Dermis microvascular lymphatic vessel endothelial cell (primary cell): ENCODE measurements at regions not wholly inside any gene's neighbourhood (a gene's known extent, or its start where the extent isn't known, plus 50 kb on each side); places are given as distances from the start of the nearest gene placed in this dataset.

Experiments
- DNase-seq, 2 donors: peaks; one replicate each; pipeline versions ENCODE4 v3.0.0 to v3.0.0-alpha.2; 2010; ENCODE audit warnings: low read depth in 2 of 2

DNA sequence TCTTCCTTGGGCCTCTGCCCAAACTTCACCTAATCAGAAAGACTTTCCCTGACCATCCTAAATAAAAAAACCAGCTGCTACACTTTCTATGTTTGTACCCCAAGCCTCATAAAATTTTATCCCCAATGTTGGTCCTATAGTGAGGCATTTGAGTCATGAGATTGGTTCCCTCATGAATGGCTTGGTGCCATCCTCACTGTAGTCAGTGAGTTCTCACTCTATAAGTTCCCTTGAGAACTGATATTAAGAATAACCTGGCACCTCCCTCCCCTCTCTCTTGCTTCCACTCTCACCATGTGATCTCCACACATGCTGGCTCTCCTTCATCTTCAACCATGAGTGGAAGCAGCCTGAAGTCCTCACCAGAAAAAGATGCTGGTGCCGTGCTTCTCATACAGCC, 316.9 kb upstream of the PRDM1 start:
- no peak for DNase-seq

- no peak for DNase-seq
These were observed 318.6 kb upstream of the PRDM1 start for GRCh38 chr6:105767541-105767940.

DNA sequence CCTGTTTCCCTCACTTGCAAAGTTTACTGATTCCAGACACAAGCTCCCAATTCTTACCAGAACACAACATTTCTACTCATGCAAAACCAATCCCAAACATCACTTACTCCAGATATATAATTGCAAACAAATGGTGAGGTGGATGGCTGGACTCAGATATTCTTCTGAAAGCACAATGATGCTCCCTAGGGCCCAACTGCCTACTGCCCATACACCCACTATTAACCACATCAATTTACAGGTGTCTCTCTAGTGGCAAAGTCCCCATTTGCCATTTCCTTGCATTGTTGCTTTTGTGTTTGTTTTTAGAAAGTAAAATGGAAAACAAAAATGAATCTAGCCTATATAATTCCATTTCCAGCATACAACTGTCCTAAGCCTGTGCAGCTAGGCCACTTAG, 320.9 kb upstream of the PRDM1 start:
- no peak for DNase-seq

GRCh38 chr6:105764315-105764714, 321.8 kb upstream of the PRDM1 start:
- no peak for DNase-seq

DNA sequence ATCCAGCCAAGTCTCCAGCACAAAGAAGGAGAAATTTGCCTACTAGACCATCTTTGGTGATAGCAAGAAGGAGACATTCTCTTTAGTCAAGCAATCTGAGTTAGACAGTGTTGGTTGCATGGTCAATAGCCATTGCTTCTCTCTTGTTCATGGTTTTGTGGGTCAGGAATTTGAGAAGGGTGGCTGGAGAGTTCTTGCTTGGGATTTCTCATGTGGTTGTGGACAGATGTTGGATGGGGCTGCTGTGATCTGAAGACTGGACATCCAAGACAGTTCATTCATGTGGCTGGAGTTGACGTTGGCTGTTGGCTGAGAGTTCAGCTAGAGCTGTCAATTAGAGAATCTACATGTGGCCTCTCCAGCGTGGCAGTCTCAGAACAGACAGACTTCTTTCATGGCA, 322.3 kb upstream of the PRDM1 start:
- no peak for DNase-seq

GRCh38 chr6:105760746-105761145, 325.4 kb upstream of the PRDM1 start:
- no peak for DNase-seq

DNA sequence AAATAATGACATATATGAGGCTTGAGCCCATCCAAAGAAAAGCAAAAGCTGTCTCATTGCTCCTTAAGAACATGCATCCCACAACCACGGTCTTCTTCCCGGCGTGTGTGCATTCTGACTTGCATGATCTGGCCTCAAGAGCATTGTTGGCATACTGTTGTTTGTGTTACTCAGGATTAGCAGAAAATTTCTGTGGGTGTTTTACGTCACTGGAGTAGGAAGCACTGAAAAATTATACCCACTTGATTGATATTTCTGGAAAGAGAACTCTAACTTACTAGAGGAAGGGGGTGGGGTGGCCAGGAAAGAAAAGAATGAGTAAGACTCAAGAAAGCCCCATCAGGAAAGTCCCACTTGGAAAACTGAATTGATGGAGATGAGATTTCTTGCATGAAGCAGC, 326.2 kb upstream of the PRDM1 start:
- peak in 1 of 2 donors; percentile 9 for DNase-seq

GRCh38 chr6:105759015-105759414, 327.1 kb upstream of the PRDM1 start:
- DNase-seq, result no peak

- DNase-seq, result no peak
These were observed 328.5 kb upstream of the PRDM1 start for GRCh38 chr6:105757512-105758200.

DNA sequence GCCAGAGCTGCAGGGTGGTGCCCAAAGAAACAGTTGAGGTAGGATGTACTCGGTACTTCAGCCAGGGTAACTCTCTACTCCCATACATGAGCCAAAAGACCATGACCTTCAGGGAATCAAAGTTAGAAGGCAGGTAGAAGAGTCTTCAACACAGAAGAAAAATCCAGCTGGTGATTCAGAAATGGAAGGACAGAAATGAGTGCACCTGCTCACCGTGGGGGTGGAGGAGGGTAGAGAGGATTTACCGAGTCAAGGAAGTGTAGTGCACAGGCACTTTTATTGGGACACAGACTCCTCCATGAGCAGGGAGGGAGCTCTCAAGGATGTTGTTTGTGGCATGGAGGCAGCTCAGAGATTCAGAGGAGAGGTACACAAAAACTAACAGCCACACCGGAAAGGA, 330.3 kb upstream of the PRDM1 start:
- DNase-seq, result no peak

DNA sequence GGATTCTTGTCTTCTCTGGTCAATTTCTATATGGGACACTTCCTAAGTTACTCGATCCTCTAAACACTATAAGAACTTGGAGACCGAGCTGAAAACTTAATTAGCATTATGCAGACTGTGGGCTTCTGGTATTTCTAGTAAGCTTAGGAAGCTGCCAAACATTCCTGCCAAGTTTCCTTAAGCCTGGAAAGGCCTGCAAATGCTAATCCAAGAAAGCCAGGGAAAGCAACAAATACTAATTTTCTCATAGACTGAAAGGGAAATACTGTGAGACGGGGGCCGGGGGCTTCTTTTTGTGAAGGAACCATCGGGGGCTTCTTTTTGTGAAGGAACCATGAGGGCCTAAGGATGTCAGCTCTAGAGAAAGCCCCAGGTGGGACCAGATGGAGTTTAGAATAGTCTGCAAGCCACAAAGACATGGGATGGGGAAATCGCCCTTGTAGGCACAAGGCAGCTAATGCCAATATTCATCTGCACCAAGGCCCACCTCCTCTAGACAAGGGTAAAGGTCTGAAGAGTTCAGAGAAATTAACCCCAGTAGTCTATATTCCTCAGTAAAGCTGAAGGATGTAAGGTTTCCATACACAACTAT, 332.4 kb upstream of the PRDM1 start:
- no peak for DNase-seq

DNA sequence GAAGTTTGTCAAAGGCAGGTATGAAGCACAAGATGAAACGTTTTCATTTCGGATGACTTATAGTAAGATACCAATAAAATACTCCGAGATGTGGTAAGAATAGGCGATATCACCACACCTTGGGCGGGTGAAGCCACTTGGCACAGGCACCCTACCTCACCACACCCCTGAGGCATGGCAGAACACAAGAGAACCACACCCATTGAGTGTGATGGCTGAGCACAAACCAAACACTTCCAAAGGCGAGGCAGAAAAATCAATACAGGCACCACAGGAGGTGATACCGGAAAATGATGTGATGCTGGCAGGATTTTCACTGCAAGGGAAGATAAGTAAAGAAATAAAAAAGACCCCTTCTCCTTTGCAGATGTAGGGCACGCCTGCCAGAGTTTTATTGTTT, 332.9 kb upstream of the PRDM1 start:
- no peak for DNase-seq

DNA sequence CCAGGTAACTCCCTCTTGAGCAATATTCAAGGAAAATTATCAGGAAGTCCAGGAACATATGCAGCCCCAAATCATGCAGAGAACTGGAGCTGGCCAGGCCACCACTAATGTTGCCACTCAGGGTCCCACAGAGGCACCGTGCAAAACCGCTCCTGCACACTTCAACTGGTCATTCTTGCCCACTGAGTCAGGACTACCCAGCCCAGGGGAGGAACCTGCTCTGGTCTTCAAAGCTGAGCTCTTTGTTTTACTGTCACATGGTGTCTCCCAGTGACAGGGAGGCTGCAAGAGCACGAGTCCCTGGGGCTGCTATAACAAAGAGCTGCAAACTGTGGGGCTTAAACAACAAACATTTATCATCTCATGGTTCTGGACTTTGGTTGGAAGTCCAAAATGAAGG, 336.0 kb upstream of the PRDM1 start:
- no peak for DNase-seq

- DNase-seq, result no peak
These were observed 337.4 kb upstream of the PRDM1 start for GRCh38 chr6:105748737-105749161.

DNA sequence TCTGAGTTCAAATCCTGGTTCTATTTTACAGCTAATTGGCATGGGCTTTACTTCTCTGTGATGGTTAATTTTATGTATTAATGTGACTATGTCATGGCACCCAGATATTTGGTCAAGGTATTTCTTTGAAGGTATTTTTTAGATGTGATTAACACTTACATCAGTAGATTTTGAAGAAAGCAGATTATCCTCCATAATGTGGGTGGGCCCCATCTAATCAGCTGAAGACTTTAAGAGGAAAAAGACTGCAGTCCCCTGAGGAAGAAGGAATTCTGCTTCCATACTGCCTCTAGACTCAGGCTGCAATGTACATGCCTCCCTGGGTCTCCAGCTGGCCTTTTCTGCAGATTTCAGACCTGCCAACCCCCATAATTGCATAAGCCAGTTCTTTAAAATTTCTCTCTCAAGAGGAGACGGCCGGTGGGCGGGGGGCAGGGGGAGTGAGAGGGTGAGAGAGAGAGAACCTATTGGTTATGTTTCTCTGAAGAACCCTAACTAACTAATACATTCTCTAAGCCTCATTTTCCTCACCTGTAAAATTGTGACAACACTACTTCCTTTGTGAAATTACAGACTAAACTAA, 338.2 kb upstream of the PRDM1 start:
- no peak for DNase-seq

- DNase-seq, result no peak
These were observed 339.6 kb upstream of the PRDM1 start for GRCh38 chr6:105746509-105746908.

- no peak for DNase-seq
These were observed 340.0 kb upstream of the PRDM1 start for GRCh38 chr6:105746130-105746505.

DNA sequence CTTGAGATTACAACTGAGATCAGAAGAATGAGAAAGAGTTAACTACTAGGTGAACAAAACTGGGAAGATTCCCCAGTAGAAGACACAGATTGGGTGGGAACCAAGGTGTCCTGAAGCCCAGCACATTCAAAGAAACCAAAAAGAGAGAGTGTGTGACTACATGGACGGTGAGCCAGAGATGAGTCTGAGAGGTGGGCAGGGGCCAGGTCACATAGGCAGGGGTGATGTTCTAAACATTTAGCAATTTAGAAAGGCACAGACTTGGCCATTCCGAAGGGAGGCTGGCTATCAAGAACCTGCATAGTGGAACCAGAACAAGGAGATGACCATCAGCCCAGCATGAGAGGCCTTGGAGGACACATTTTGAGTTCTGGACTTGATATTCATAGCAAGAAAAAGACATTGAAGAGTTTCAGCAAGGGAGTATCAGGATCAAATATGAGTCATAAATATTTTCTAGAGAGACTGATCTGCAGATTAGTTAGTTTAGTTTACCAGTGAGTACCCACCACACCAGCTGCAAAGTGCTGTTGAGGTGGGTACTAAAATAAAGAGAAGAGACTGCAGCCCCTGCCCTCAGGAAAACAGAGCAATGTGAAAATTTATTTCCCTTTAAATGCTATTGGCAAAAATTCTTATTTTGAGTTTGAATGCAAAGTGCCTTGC, 340.5 kb upstream of the PRDM1 start:
- DNase-seq, result no peak

GRCh38 chr6:105744815-105745214, 341.3 kb upstream of the PRDM1 start:
- no peak for DNase-seq

- no peak for DNase-seq
These were observed 338.2 kb upstream of the PREP start for GRCh38 chr6:105740946-105741645.

DNA sequence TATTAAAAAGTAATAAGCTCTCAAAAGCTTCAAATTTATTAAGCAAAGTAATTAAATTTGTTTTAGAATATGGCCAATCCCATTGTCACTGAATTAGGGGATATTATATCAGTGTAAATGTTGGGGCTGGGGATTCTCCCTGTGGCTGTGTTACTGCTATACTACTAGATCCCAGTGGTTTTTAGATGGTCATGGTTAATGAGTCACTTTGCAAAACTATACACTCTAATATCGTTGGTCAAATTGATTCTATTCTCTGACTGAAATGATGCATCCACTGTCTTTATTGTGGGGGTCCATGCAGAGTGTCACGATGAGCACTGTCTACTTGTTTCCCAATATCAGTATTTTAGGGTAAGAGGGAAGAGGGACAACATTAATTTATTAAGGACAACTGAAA, 336.9 kb upstream of the PREP start:
- DNase-seq, result no peak

GRCh38 chr6:105733556-105734162, 330.8 kb upstream of the PREP start:
- peak; percentile 20 to 44 for DNase-seq
